Inferior parietal cortex (tissue), 1 donor: ENCODE measurements at regions not wholly inside any gene's neighbourhood (a gene's known extent, or its start where the extent isn't known, plus 50 kb on each side); places are given as distances from the start of the nearest gene placed in this dataset.

Source experiments
- DNase-seq: peaks from one replicate; pipeline ENCODE4 v3.0.0-alpha.2; 2016; ENCODE audit errors: extremely low spot score

DNA sequence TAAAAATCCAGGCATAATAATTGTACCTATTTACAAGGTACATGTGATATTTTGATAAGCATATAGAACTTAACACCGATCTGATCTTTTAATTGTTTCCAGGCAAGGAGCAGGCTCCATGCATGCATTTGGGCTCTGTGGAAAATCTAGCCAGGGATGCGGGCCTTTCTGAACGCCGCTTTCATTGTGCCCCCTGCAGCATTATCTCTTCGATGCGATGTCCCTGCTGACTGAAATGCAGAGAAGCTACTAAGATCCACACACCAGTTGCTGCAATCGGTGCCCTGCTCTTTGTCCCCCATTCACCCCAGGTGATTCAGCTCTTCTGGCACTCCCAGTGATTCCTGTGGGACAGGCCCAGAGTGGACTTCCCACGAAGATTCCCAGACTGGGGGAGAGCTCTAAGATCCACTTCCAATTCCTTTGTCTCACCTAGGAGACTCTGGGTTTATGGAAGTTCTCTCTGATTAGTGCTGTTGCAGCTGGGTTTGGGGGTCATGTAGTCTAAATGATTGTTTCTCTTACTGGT is 254.3 kb upstream of the AGA start:
- no peak for DNase-seq

DNA sequence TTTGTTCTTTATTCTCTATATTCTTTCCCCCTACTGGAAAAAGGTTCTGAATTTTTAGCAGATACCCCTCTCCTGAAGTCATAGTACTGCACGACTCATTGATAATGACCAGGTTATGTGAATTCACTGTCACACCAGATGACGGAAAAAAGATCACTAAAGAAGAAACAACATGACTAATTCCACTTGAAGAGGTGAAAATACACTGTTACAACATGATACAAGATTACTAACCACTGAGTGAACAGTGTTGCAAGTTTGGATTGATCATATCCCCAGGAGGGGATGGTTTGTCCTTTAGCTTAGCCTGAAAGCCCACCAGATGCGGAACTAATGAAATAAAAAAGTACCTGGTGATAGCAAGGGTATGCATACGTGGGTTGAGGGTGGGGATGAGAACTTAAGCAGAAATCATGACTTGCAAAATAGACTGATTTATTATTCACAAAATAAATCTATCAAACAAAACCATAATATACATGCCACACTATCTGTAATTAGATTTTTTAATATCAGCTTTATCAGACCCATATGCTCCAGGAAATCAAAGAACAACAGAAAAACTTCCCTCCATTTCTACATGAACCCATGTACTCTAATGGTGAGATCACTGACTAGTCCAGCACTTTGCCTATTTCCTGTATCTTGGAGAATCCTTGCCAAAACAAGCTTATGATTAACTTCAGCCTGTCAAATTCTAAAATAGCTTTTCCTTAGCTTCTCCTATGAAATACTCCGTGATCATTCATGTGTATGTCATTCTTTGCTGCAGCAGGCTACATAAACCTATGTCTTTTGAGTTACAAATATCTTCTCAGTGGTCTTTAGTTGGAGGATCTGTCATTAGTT is 257.4 kb upstream of the AGA start:
- no peak for DNase-seq

DNA sequence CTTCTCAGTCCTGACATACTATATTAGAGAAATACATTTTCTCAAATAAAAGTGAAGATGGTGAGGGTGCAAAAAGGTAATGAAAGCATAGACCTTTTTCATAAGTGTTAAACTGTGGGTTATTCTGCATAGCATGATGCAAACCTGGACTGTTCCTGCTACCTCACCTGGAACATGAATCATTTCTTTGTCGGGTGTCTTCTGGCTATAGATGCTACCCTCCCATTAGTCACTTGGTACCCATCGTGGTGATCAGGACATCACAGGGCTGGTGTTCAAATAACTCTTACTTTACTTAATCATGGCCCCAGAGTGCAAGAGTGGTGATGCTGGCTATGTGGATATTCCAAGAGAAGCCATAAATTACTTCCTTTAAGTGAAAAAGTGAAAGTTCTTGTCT is 264.7 kb upstream of the AGA start:
- no peak for DNase-seq

DNA sequence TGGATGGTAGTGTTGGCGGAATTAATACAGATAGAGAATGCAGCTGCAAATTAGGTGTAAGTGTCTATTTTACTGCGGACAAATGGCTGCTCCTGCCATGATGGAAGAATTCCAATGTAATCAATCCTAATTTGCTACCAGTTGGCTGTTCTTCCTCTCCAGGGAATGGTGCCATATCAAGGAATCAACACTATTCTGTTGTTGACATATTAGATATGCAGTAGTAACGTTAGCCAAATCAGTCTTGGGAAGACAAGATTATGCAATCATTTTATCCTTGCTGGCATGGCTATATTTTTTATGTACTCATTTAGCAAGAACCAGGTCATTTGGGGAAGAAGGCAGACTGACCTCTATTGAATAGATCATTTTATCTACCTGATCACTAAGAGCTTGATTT is 271.2 kb upstream of the AGA start:
- no peak for DNase-seq

DNA sequence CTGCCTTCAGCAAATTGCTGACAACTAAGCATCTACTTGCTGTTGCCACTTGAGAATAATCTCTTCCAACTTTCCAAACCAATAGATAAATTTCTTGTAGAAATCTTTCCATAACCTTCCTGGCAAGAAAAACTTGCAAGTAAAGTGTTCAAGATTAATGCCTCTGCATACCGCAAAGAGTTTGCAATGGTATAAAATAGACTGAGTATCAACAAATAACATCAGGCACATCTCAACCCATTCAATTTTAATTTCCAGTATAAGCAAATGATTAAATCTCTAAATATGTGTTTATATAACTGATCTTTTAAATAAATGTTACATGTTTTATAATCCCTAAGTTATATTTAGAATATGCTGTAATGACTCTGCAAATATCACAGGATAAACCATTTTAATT is 275.2 kb upstream of the AGA start:
- DNase-seq: no peak

DNA sequence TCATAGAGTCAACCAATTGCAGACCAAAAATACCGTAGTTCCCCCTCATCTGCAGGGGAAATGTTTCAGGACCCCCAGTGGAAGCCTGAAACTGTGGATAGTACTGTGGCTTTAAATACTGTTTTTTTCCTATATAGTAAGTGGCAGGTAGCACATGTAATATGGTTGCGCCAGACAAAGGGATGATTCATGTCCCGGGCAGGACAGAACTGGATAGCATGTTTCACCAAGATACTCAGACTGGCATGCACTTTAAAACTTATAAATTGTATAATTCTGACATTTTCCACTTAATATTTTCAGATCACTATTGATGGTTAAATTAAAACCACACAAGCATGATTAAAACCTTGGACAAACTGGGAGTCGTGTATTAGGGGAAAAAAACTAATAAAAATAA is 276.3 kb upstream of the AGA start:
- DNase-seq: no peak

DNA sequence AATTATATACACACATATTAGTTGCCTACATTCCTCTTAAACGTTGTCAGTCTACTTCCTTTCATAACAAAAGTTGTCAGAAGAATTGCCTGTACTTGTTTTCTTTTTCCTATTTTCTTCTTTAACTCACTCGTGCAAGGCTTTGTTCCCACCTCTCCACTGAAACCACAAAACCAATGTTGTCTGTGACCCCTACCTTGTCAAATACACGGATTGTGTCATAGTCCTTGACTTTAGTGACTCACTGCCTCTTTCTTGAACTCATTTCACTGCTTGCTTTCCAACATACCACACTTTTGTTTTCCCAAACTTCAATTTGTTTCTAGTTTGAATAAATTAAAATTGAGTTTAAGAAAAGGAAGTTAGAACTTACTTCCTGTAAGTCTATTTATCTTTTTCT is 283.9 kb upstream of the AGA start:
- no peak for DNase-seq

DNA sequence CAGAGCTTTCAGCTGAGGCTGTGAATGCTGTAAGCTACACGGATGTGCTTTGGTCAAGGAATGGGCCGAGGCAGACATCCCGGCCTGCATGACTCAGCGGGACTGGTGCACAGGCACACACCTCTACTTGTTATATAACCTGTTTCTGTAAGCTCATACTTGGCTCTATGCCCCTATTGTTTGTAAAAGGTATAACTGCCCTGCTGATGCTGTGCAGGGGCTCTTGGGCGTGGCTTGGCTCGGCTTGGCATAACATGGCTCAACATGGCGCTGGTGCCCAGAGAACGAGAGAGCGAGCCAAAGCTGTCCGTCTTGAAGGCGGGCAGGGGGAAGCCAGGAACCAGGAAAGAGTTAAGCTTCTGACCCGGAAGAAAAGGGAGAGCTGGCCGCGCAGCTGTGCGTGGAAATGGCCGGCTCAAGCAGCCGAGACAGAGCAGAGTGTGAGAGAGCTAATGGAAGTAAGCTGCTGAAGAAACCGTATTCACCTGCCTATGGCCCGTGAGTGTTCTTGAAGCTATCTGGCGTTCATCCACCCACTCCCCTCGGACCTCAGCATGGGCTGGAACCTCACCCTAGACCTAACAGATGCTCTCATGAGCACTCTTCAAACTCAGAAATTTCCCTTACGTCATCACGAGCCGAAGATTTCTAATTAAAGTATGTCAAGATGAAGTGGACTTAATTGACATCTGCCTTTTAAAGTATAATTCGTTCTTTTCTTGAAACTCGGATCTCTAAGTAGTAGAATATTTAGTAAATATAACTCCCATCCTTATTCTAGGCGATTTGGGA is 286.3 kb upstream of the AGA start:
- no peak for DNase-seq

DNA sequence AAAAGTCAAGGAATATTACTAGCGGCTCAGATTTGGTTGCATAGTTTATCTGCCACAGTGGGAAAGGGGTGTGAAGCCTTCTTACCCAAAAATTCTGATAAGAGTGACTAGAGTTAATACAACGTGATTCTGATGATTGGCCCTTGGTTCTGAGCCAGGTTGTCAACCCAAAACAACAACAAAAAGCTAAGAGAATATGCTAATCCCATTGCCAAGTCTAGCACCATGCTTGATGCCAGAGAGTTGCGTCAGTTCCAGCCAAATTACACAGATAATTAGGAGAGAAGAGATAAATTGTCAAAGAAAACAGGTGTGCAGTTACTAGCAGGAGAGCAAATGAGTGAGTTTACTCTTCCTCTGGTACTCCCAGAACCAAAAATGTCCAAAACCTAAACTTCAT is 287.4 kb upstream of the AGA start:
- DNase-seq: no peak

DNA sequence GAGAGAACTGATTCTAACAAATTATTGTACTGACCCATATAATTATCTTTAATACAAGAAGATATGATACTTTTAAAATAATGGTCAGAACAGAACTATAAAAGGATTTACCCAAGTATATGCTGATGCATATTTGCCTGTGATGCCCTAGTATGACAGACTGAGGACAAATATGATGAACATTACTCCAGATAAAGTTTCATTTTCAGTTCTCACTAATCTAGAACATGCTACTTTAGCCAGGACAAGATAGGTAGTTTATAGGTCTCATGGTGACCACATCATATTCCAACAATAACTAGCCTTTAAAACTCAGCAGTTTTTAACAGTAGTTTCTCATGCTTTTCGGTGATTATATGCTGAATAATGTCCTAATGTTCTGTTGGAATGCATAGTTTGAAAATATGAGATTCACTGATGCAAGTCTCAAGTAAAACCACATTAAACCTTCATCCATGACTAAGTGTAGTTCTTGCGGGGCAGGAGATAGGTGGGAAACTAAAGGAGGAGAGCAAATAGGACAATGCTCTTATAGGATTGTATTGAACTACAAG is 295.2 kb upstream of the AGA start:
- DNase-seq: no peak

DNA sequence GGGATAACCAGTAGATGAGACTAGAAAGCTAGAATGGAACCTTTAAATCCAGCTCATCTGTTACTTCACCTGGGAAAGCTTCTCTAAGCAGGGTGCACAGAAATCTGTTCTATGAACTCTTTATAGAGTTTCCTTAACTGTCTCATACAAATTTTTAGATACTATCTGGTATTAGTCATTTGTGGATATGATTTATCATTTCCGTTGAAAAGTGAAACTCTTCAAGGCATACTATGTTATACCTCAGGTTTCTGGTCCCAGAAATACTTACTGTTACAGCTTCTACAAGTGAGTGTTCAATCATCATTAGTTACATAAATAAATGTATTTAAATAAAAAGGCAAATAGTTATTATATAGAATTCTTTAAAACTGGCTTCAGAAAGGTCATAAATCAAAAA is 298.3 kb upstream of the AGA start:
- DNase-seq: no peak

DNA sequence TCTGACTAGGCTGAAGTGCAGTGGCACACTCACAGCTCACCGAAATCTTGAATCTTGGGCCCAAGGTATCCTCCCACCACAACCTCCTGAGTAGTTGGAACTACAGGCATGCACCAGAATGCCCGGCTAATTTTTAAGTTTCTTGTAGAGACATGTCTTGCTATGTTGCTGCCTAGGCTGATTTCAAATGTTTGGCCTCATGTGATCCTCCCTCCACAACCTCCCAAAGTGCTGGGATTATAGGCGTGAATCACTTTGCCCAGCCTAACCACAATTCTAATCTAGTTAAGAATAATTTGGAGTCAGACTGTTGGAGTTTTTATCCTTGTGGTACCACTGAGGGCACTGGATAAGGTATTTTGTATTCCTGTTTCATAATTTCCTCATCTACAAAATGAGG is 317.5 kb upstream of the AGA start:
- no peak for DNase-seq

DNA sequence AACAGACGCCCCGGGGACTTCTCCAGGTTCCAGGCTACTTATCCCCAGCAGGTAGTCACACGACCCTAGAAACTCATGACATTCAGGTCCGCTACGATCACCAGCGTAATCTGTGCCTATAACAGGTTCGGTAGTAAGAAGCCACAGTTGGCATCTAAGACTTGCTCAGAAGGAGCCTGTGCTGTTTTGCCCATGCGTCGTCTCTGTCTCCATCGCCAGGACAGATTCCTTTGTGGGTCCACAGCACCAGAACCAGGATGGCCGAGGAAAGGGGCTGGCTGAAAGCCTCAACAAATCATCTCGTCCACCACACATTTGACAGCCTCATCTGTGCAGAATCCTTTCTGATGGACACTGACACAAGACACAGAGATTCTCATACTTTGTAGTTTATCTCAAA is 319.5 kb upstream of the AGA start:
- no peak for DNase-seq

DNA sequence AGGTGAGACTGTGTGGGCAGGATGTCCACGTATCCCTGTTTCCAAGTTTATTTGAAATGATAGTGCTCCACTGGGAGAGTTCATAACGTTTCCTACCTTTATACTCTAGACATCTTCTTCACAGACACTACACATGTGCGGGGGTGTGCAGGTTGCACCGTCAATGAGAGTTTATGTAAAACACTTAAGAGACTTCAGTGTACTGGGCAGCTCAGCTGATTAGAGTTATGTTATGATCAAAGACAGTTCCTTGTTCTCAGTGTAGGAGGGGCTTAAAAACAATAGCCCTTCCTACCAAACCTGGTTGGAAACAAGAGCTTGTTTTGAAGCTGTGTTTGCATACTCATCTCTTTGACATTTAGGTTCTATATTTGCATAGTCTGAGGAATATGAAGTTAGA is 326.9 kb upstream of the AGA start:
- DNase-seq: no peak

DNA sequence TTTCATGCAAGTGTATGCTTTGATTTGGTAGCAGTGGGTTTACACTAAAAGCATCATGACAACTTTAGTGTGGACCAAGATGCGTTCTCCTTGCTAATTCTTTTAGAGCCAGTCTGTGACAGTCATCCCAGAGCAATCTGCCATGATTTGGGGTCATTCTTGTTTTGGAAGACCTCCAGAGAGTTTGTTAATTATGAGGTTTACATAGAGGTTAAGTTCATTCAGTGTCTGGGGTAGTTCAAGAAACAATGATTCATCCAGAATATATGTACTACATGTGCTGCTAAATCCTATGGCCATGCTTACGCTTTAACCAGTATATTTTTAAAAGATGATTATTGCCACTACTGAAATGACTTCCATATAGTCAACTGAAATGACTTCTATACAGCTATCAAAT is 328.5 kb upstream of the AGA start:
- DNase-seq: no peak

DNA sequence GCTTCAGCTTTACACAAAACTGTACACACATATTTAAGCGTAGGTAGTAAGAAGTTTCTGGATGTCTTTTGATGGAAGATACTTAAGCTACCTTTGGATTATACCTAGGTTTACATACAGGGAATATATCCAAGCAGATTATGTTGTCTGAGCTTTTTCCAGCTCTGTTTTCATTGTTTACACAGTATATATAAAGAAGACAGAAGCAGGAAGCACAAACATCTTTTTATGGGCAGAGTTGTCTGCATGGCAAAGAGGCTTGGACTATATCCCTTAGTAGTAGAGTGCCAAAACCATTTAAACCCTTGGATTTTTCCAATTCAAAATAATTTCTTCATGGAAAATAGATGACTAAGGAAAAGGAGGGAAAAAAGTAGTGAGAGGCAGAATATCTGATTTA is 329.4 kb upstream of the AGA start:
- DNase-seq: no peak

DNA sequence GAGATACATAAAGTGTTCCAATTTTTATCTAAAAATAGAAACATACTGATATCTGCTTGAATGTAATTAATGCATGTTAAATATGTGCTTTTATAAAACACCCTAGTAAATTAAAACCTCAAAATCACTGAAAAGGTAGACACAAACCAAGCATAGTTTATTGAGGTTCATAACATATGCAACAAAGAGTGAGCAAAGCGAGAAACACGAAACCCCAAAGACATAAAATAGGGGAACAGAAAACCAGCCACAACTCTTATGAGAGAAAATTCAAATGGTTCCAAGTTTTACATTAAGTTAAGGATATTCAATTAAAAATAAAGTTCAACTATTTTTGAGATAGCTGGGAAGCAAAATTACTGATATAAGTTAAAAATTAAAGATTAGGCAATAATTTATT is 336.4 kb upstream of the AGA start:
- no peak for DNase-seq

DNA sequence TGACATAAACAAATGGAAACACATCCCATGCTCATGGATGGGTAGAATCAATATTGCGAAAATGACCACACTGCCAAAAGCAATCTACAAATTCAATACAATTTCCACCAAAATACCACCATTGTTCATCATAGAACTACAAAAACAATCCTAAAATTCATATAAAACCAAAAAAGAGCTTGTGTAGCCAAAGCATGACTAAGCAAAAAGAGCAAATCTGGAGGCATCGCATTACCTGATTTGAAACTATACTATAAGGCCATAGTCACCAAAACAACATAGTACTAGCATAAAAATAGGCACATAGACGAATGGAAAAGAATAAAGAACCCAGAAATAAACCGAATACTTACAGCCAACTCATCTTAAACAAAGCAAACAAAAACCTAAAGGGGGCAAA is 342.8 kb upstream of the AGA start:
- DNase-seq: no peak

DNA sequence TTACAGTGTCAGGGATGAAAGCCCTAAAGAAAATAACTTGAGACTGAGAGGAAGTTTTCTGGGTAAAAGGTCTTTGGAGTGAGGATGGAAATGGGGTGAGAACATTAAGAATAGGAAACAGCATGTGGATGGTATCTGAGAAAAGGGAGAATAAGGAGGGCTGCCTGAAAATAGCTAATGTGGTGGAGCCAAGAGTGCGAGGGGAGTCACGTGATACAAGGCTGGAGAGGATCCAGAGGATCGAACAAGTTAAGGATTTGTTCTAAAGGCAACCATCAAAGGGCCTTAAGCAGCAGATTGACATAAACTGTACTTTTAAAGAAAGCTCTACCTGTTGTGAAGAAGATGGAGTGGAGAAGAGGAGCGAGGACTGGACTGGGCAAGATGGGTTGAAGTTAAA is 347.4 kb upstream of the AGA start:
- DNase-seq: no peak

DNA sequence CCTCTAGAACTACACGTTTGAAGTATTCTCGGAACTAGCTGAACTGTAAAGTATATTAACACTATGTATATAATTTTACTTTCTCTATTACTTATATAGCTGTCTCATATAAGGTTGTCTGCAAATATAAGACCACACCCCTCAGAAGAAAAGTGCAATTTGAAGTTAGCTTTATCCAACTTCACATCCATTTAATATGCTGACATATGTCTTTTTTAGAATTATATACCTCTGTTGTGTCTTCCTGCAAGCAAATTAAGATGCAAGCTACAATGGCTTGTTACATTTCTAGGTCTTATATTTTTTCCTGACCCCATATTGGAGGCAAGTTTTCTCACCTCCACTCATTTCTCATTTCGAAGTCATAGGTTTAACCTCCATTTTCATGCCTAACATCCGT is 349.0 kb upstream of the AGA start:
- DNase-seq: no peak

DNA sequence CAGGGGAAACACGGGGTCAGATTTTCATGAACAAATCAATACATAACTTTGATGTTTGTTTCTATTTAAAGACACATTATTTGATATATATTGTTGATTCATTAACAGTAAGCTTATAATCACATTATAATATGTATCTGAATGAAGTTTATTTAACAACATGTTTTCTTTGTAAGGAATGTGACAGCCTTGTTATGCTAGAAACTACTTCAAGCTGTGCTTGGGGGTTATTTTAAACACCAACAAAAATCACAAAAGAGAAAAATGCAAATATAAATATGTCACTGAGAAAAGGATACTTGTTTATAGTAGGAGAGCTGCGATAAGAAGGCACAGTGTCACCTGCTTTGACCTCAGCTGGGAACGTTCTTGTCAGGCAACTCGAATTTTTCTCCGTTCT is 354.6 kb upstream of the AGA start:
- DNase-seq: no peak

DNA sequence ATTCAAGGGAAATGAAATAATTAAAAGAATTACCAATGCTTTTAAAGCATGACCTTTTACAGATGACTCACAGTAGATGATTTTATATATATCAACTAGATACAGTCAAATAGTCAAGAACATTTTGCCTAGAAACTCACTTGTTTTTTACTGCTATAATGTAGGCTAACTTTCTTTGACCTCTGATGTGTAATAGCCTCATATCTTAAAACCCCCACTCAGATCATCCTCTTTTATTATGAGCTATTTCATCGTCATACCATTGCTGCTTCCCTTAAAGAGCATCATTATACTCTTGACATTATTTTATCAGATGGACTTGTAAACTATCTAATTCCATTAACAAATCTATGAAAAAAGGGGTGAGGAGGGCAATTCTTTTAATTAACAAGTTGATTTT is 355.9 kb upstream of the AGA start:
- no peak for DNase-seq

DNA sequence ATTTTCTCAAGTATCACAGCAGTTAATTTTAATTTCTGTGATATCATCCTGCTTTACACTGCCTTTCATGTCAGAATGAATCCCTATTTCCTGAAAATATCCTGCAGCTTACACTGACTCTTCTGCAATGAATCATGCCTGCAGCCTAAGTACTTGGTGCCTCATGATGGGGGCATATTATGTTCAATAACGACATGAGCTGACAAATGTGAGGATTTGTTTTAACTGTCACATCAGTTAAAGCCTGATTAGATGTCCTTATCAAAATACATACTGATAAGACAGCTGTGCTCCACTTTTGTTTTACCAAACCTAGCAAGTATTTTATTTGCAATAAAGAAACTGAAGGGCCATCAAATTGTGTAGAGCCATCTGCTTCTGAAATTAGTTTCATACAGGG is 359.9 kb upstream of the AGA start:
- no peak for DNase-seq
